ENCODE measurements at regions not wholly inside any gene's neighbourhood (a gene's known extent, or its start where the extent isn't known, plus 50 kb on each side); places are given as distances from the start of the nearest gene placed in this dataset.

GRCh38 chr2:15813481-15814266 lies 126.7 kb upstream of the MYCN start:
- whole genome bisulfite sequencing, 2 donors, result 89 to 90% methylated on average over 7 of the region's 7 CpGs
- H3K27me3 ChIP-seq, result no peaks in the 10 kb centered on the region
- no peak for TF ChIP-seq CTCF (IDR thresholded peaks at IDR 0.05)
- TF ChIP-seq POLR2AphosphoS5 (IDR thresholded peaks at IDR 0.05), result no peak
- TF ChIP-seq EP300 (IDR thresholded peaks at IDR 0.05), result no peak
- no peak for TF ChIP-seq POLR2A (IDR thresholded peaks at IDR 0.05)
- no peak overlapping the region for H3K4me3 ChIP-seq
- H3K36me3 ChIP-seq, result no peaks in the 10 kb centered on the region
- ATAC-seq (ENCODE audit: low FRiP score in 2 of 2) (no peak), DNase-seq (no peak)
- no peaks in the 10 kb centered on the region for H3K4me1 ChIP-seq
- H3K27ac ChIP-seq, result no peak overlapping the region
- H3K9me3 ChIP-seq, result no peaks in the 10 kb centered on the region

GRCh38 chr2:15814403-15814802 lies 125.9 kb upstream of the MYCN start:
- H3K27me3 ChIP-seq, result no peaks in the 10 kb centered on the region
- H3K27ac ChIP-seq, result no peak overlapping the region
- H3K4me3 ChIP-seq, result no peak overlapping the region
- WGBS, 2 donors, result 32 to 67% methylated on average over 6 to 8 of the region's 8 CpGs
- no peaks in the 10 kb centered on the region for H3K9me3 ChIP-seq
- ATAC-seq (ENCODE audit: low FRiP score in 2 of 2) (no peak), DNase-seq (no peak)
- no peaks in the 10 kb centered on the region for H3K4me1 ChIP-seq
- no peaks in the 10 kb centered on the region for H3K36me3 ChIP-seq
- TF ChIP-seq EP300 (IDR thresholded peaks at IDR 0.05) (no peak), POLR2A (IDR thresholded peaks at IDR 0.05) (no peak), CTCF (IDR thresholded peaks at IDR 0.05) (no peak)

GRCh38 chr2:15814946-15815345 lies 125.4 kb upstream of the MYCN start:
- H3K4me1 ChIP-seq, result no peaks in the 10 kb centered on the region
- no peak for TF ChIP-seq EP300 (IDR thresholded peaks at IDR 0.05)
- no peak for TF ChIP-seq CTCF (IDR thresholded peaks at IDR 0.05)
- no peak for TF ChIP-seq POLR2AphosphoS5 (IDR thresholded peaks at IDR 0.05)
- TF ChIP-seq POLR2A (IDR thresholded peaks at IDR 0.05), result no peak
- no peaks in the 10 kb centered on the region for H3K9me3 ChIP-seq
- WGBS, 2 donors, result 46 to 71% methylated on average over 6 of the region's 6 CpGs
- no peaks in the 10 kb centered on the region for H3K27me3 ChIP-seq
- no peak overlapping the region for H3K27ac ChIP-seq
- no peak for ATAC-seq (ENCODE audit: low FRiP score in 2 of 2)
- H3K4me3 ChIP-seq, result no peak overlapping the region
- no peaks in the 10 kb centered on the region for H3K36me3 ChIP-seq
- DNase-seq, result no peak

GRCh38 chr2:15816226-15816625 lies 124.1 kb upstream of the MYCN start:
- no peaks in the 10 kb centered on the region for H3K36me3 ChIP-seq
- no peaks in the 10 kb centered on the region for H3K9me3 ChIP-seq
- no peaks in the 10 kb centered on the region for H3K27me3 ChIP-seq
- WGBS, 2 donors, result 87 to 92% methylated on average over 3 of the region's 3 CpGs
- H3K27ac ChIP-seq, result no peak overlapping the region
- TF ChIP-seq CTCF (IDR thresholded peaks at IDR 0.05), result no peak
- TF ChIP-seq EP300 (IDR thresholded peaks at IDR 0.05), result no peak
- TF ChIP-seq POLR2A (IDR thresholded peaks at IDR 0.05), result no peak
- H3K4me1 ChIP-seq, result no peaks in the 10 kb centered on the region
- ATAC-seq (ENCODE audit: low FRiP score in 2 of 2) (no peak), DNase-seq (no peak)
- no peak overlapping the region for H3K4me3 ChIP-seq
